K562 (cell line): ENCODE measurements at regions not wholly inside any gene's neighbourhood (a gene's known extent, or its start where the extent isn't known, plus 50 kb on each side); places are given as distances from the start of the nearest gene placed in this dataset.

ENCODE experiments used
- ATAC-seq: fragments of 200-7000 bp; cut with Tn5 transposase; 3 replicates; pipeline ENCODE4 v1.9.1; 2020; ENCODE audit warnings: moderate library complexity
- BruUV-seq: library from RNA; stranded (reverse); fragments of 400-500 nt; replicated peaks from 2 replicates; lab custom pipeline; 2021; lab: Mats Ljungman, UMichigan
- CTCF ChIA-PET: fragments of 300-600 bp; formaldehyde crosslinking; extraction: SDS; loops from one replicate; lab custom pipeline; 2021; ENCODE audit warnings: low intra/inter-chr PET ratio; lab: Yijun Ruan, JAX
- POLR2A ChIA-PET: fragments of 300-600, 350-650 bp; sonication (Branson Sonifier 250); formaldehyde crosslinking; extraction: SDS; loops from one replicate; lab custom pipeline; 2021; ENCODE audit warnings: antibody characterized with exemption, inconsistent platforms; lab: Yijun Ruan, JAX
- DNase-seq, 4 experiments: peaks; one replicate each; pipeline versions ENCODE4 v3.0.0 to v3.0.0-alpha.2; 2011 to 2018; ENCODE audit warnings: low spot score in 3 of 4, mixed read lengths in 3 of 4; ENCODE audit errors: extremely low read depth in 1 of 4
- FAIRE-seq: peaks from 2 replicates; lab custom pipeline; 2011; peaks lifted over from hg19 to GRCh38; lab: Jason Lieb, UNC
- H2AFZ ChIP-seq: 2 replicates; pipeline ENCODE4 v1.6.0; 2011; ENCODE audit warnings: low read depth, low read length, control low read depth, inconsistent platforms
- H3K27ac ChIP-seq: fragments of 200-600 bp; 3 replicates; pipeline ENCODE4 v1.8.0; 2011; ENCODE audit warnings: low read depth, mild to moderate bottlenecking, control low read depth, inconsistent platforms, low read length, moderate library complexity, mixed read lengths; ENCODE audit errors: extremely low read depth
- H3K27me3 ChIP-seq, 2 experiments: fragments of 300-600 bp in 1 of 2; 2 replicates in 1 of 2; 3 replicates in 1 of 2; pipeline versions ENCODE4 v1.6.0 to v1.8.0; 2011; ENCODE audit warnings: inconsistent platforms in 2 of 2, low read length in 2 of 2, mild to moderate bottlenecking in 1 of 2, mixed read lengths in 1 of 2, moderate library complexity in 1 of 2; ENCODE audit not compliant: control insufficient read depth in 2 of 2, insufficient read depth in 2 of 2
- H3K36me3 ChIP-seq: fragments of 300-600 bp; 3 replicates; pipeline ENCODE4 v1.8.0; 2011; ENCODE audit warnings: mild to moderate bottlenecking, low read length, inconsistent platforms; ENCODE audit not compliant: control insufficient read depth, insufficient read depth
- H3K4me1 ChIP-seq, 2 experiments: fragments of 200-600 bp in 1 of 2; replicated peaks in 1 of 2; 2 replicates in 1 of 2; 3 replicates in 1 of 2; pipeline versions ENCODE4 v1.5.1 to v1.8.0; 2011; ENCODE audit warnings: inconsistent platforms in 2 of 2, low read length in 2 of 2, mild to moderate bottlenecking in 1 of 2, mixed read lengths in 1 of 2, moderate library complexity in 1 of 2; ENCODE audit not compliant: control insufficient read depth in 2 of 2, insufficient read depth in 2 of 2
- H3K4me2 ChIP-seq: 2 replicates; pipeline ENCODE4 v1.6.1; 2011; ENCODE audit warnings: low read length, control low read depth, inconsistent platforms, mixed read lengths; ENCODE audit not compliant: insufficient read depth
- H3K4me3 ChIP-seq: fragments of 200-600 bp; sonication (generic), shearing (Covaris generic); 2 replicates; pipeline ENCODE4 v1.5.1; 2016; ENCODE audit warnings: control low read depth, inconsistent platforms
- H3K79me2 ChIP-seq: fragments of 200-600 bp; 3 replicates; pipeline ENCODE4 v1.8.0; 2011; ENCODE audit warnings: low read length, inconsistent platforms; ENCODE audit not compliant: control insufficient read depth, insufficient read depth
- H3K9ac ChIP-seq, 2 experiments: 2 replicates each; pipeline versions ENCODE4 v1.6.0 to v1.6.1; 2011; ENCODE audit warnings: low read depth in 2 of 2, low read length in 2 of 2, control low read depth in 1 of 2, inconsistent platforms in 1 of 2, mild to moderate bottlenecking in 1 of 2, mixed read lengths in 1 of 2; ENCODE audit not compliant: insufficient read depth in 1 of 2
- H3K9me1 ChIP-seq: one replicate; pipeline ENCODE4 v1.6.0; 2011; ENCODE audit warnings: inconsistent platforms, mild to moderate bottlenecking, low read length, moderate library complexity; ENCODE audit not compliant: control insufficient read depth, insufficient read depth
- H3K9me3 ChIP-seq: replicated peaks from 2 replicates; pipeline ENCODE4 v1.5.1; 2011; ENCODE audit warnings: low read depth, low read length, inconsistent platforms; ENCODE audit not compliant: control insufficient read depth, insufficient read depth
- H4K20me1 ChIP-seq: replicated peaks from 2 replicates; pipeline ENCODE4 v1.6.1; 2011; ENCODE audit warnings: low read length, inconsistent platforms, mixed read lengths; ENCODE audit not compliant: control insufficient read depth, insufficient read depth
- BHLHE40 ChIP-seq: IDR thresholded peaks from 2 replicates; pipeline ENCODE4 v1.6.1; 2011; ENCODE audit warnings: low read length, improper control_type of control experiment
- FOXA1 ChIP-seq: fragments of 450-650 bp; IDR thresholded peaks from 2 replicates; pipeline ENCODE4 v1.6.1; 2016; ENCODE audit warnings: mild to moderate bottlenecking, borderline replicate concordance
- MYNN ChIP-seq, 2 experiments: sonication (generic); formaldehyde crosslinking in 1 of 2; IDR thresholded peaks; 2 replicates each; pipeline versions ENCODE4 v1.5.0 to v1.6.1; 2016 to 2020; ENCODE audit warnings: antibody characterized with exemption in 1 of 2, missing genetic modification reagents in 1 of 2
- NEUROD1 ChIP-seq: fragments of 150-350 bp; IDR thresholded peaks from 2 replicates; pipeline ENCODE4 v1.6.1; 2014; ENCODE audit warnings: borderline replicate concordance, low read length, low read depth; ENCODE audit not compliant: partially characterized antibody
- POU5F1 ChIP-seq: fragments of 150-350 bp; IDR thresholded peaks from 2 replicates; pipeline ENCODE4 v1.6.1; 2014; ENCODE audit warnings: borderline replicate concordance, low read length, low read depth, mild to moderate bottlenecking; ENCODE audit not compliant: partially characterized antibody
- RCOR1 ChIP-seq, 2 experiments: IDR thresholded peaks; 2 replicates each; pipeline ENCODE4 v1.6.1; 2012; ENCODE audit warnings: low read depth in 2 of 2, low read length in 2 of 2, borderline replicate concordance in 1 of 2, improper control_type of control experiment in 1 of 2
- U2AF2 ChIP-seq: fragments of 200-400 bp; formaldehyde crosslinking; optimal IDR thresholded peaks from 2 replicates; pipeline ENCODE3; 2017; ENCODE audit warnings: low read depth, mild to moderate bottlenecking, low read length
- ZNF212 ChIP-seq: fragments of 450-650 bp; formaldehyde crosslinking; IDR thresholded peaks from 2 replicates; pipeline ENCODE4 v1.4.0; 2020; ENCODE audit warnings: mild to moderate bottlenecking
- ZNF24 ChIP-seq: fragments of 450-650 bp; IDR thresholded peaks from 2 replicates; pipeline ENCODE4 v1.6.1; 2016
- WGBS: fragments of 100-300 bp; shearing (Covaris generic); methylation state at CpG from one replicate; pipeline ENCODE4 v1.1.6; 2016; ENCODE audit warnings: low coverage, mixed read lengths; ENCODE audit not compliant: insufficient coverage; ENCODE audit errors: missing lambda C conversion rate; 5-methylcytosine and 5-hydroxymethylcytosine counted together
- in situ Hi-C: fragments of 300-500 bp; cut with MboI; formaldehyde crosslinking; loops from 4 replicates; pipeline ENCODE4 v1.15.0; 2018; ENCODE audit warnings: inconsistent platforms, mixed read lengths
- intact Hi-C: fragments of 100-400 bp; cut with micrococcal nuclease; formaldehyde crosslinking; loops from 2 replicates; pipeline ENCODE4 v1.14.2; 2022

DNA sequence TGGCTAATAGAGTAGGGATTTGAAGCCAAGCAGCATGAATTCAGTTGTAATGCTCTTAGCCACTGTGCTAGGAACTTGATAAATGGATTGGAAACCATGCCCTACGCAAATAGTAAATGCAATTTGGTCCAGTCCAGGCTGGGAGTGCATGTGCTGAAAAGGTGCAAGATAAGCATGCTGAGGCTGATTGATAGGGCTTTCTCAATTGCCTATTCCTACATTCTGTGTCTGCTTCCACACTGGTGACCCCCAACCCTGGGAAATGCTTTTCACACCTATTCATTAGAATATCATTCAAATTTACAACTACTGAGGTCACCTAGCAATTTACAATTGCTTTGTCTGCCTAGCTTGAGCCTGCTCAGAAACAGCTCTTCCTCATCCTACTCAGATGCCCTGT is 84.7 kb upstream of the SLC25A36 start:
- H4K20me1 ChIP-seq = no peaks in the 10 kb centered on the region
- H3K9me1 ChIP-seq = no peaks in the 10 kb centered on the region
- CTCF ChIA-PET = no interaction called here
- no peak for FAIRE-seq
- DNase-seq = no peak
- in situ Hi-C loops (loop anchor here (25.0 kb wide), 1 partner anchor 720 kb away; no protein-coding TSS in a partner anchor), intact Hi-C loops (no loop called here)
- H3K36me3 ChIP-seq = no peaks in the 10 kb centered on the region
- POLR2A ChIA-PET = interaction anchor here (1.3 kb wide), 1 partner anchor 90 kb away, joined by 3 read pairs; no protein-coding TSS in a partner anchor
- no peak overlapping the region for H3K4me3 ChIP-seq
- H3K4me2 ChIP-seq = no peak overlapping the region
- WGBS = 0% methylated on average over 1 of the region's 1 CpG
- H3K79me2 ChIP-seq = no peaks in the 10 kb centered on the region
- H3K27me3 ChIP-seq = no peaks in the 10 kb centered on the region
- BruUV-seq = no TSS peak
- no peak overlapping the region for H3K27ac ChIP-seq
- H2AFZ ChIP-seq = no peak overlapping the region
- no peak overlapping the region for H3K9ac ChIP-seq
- ATAC-seq = no peak
- TF ChIP-seq ZNF24 (no peak), U2AF2 (no peak), ZNF212 (CRISPR knock-in tag) (no peak), RCOR1 (IDR thresholded peaks at IDR 0.05; ENCODE audit: borderline replicate concordance in 1 of 2, low read depth in 2 of 2, low read length in 2 of 2) (no peak), FOXA1 (no peak), BHLHE40 (no peak), NEUROD1 (no peak), POU5F1 (no peak), MYNN (IDR thresholded peaks at IDR 0.05) (no peak), MYNN (CRISPR knock-in tag; IDR thresholded peaks at IDR 0.05) (no peak)
- H3K4me1 ChIP-seq = no peaks in the 10 kb centered on the region
- H3K9me3 ChIP-seq = no peaks in the 10 kb centered on the region
